ENCODE measurements at regions not wholly inside any gene's neighbourhood (a gene's known extent, or its start where the extent isn't known, plus 50 kb on each side); places are given as distances from the start of the nearest gene placed in this dataset.

- no peak for TF ChIP-seq SIX5 (IDR thresholded peaks at IDR 0.05; ENCODE audit: low read depth, low read length)
- TF ChIP-seq TAF1 (IDR thresholded peaks at IDR 0.05; ENCODE audit: low read depth, low read length): no peak
- TF ChIP-seq POU5F1 (IDR thresholded peaks at IDR 0.05; ENCODE audit: low read depth, low read length): no peak
- no peak for TF ChIP-seq ASH2L (IDR thresholded peaks at IDR 0.05; ENCODE audit: low read length)
- no peak for TF ChIP-seq NANOG (IDR thresholded peaks at IDR 0.05; ENCODE audit: insufficient read depth, low read depth, low read length, poor library complexity, severe bottlenecking)
- no peak for TF ChIP-seq SP4 (IDR thresholded peaks at IDR 0.05; ENCODE audit: low read length)
- TF ChIP-seq GABPA (IDR thresholded peaks at IDR 0.05; ENCODE audit: borderline replicate concordance, insufficient read depth, low read length): no peak
- no peak for TF ChIP-seq POLR2AphosphoS5 (IDR thresholded peaks at IDR 0.05; ENCODE audit: low read depth, low read length)
- TF ChIP-seq GTF2F1 (IDR thresholded peaks at IDR 0.05; ENCODE audit: borderline replicate concordance, low read depth, low read length): no peak
- TF ChIP-seq TCF12 (IDR thresholded peaks at IDR 0.05; ENCODE audit: low read depth, low read length): no peak
- no peak for TF ChIP-seq YY1 (IDR thresholded peaks at IDR 0.05; ENCODE audit: low read depth, low read length)
- TF ChIP-seq CHD1 (IDR thresholded peaks at IDR 0.05; ENCODE audit: low read depth, low read length): no peak
- no peak for TF ChIP-seq TEAD4 (IDR thresholded peaks at IDR 0.05; ENCODE audit: low read depth, low read length)
- TF ChIP-seq JUND (IDR thresholded peaks at IDR 0.05; ENCODE audit: low read length): no peak
- TF ChIP-seq SAP30 (IDR thresholded peaks at IDR 0.05; ENCODE audit: insufficient read depth, insufficient replicate concordance, low read length): no peak
- no peak for TF ChIP-seq EGR1 (IDR thresholded peaks at IDR 0.05; ENCODE audit: borderline replicate concordance, low read depth, low read length)
- no peak overlapping the region for H2AK5ac ChIP-seq (ENCODE audit: low read depth, low read length)
- 82% methylated on average over 12 of the region's 12 CpGs; no CpG with 5 or more reads in 1 of the 2 experiments for WGBS, 2 experiments (ENCODE audit: extremely low coverage in 1 of 2, insufficient coverage in 1 of 2, insufficient read length in 1 of 2, insufficient replicate concordance in 2 of 2, low coverage in 1 of 2, low lambda C conversion rate in 2 of 2, missing lambda C conversion rate in 1 of 2)
- H4K91ac ChIP-seq (replicated peaks; ENCODE audit: insufficient read length, low read length): no peak overlapping the region
- CTCF ChIA-PET (ENCODE audit: partially characterized antibody): interaction anchor here (0.5 to 4.2 kb wide), 5 partner anchors 8 to 81 kb away, joined by 3 to 11 read pairs (median 5); no protein-coding TSS in a partner anchor
- H3K36me3 ChIP-seq (ENCODE audit: control insufficient read depth in 2 of 4, insufficient read depth in 4 of 4, low read length in 3 of 4): no peaks in the 10 kb centered on the region
- POLR2A ChIA-PET (ENCODE audit: partially characterized antibody): no interaction called here
- H3K23me2 ChIP-seq (ENCODE audit: low read depth, low read length): no peaks in the 10 kb centered on the region; the same call in 1 of the 2 replicates
- H3K56ac ChIP-seq (replicated peaks; ENCODE audit: insufficient read length, low read depth, low read length): no peak overlapping the region
- H2BK5ac ChIP-seq (ENCODE audit: low read depth, low read length): no peak overlapping the region
- no peak overlapping the region for H2BK20ac ChIP-seq (ENCODE audit: low read length)
- no peak overlapping the region for H3K4me3 ChIP-seq (ENCODE audit: extremely low read depth in 1 of 4, insufficient read depth in 2 of 4, low read depth in 3 of 4, low read length in 4 of 4)
- no peak overlapping the region for H3K9ac ChIP-seq (replicated peaks in 1 of 4; ENCODE audit: extremely low read depth in 1 of 4, low read depth in 3 of 4, low read length in 3 of 4)
- H3K18ac ChIP-seq (ENCODE audit: extremely low read depth, low read length): no peak overlapping the region
- H3K4me1 ChIP-seq (replicated peaks in 1 of 4; ENCODE audit: control insufficient read depth in 3 of 4, insufficient read depth in 4 of 4, low read length in 3 of 4): peaks cover 0 to 2% (median 0%) of the 10 kb centered on the region in 4 experiments; a peak in 1 of 7 replicates
- no peaks in the 10 kb centered on the region for H3K9me3 ChIP-seq (ENCODE audit: insufficient read depth in 2 of 2, low read depth in 1 of 2, low read length in 1 of 2)
- H3K23ac ChIP-seq (ENCODE audit: insufficient read length): no peak overlapping the region
- H3K79me1 ChIP-seq (ENCODE audit: low read depth, low read length): no peaks in the 10 kb centered on the region
- H4K5ac ChIP-seq (ENCODE audit: insufficient read length, low read depth, low read length): no peak overlapping the region
- no peak overlapping the region for H3K14ac ChIP-seq (ENCODE audit: insufficient read length)
- FAIRE-seq (no peak), DNase-seq (ENCODE audit: low read depth in 1 of 2, low spot score in 2 of 2) (no peak)
- no peak overlapping the region for H3K4ac ChIP-seq (replicated peaks; ENCODE audit: insufficient read length, low read depth, low read length)
- H3K4me2 ChIP-seq (ENCODE audit: insufficient read depth in 1 of 2, low read depth in 2 of 2, low read length in 2 of 2): no peak overlapping the region
- H4K20me1 ChIP-seq (replicated peaks in 1 of 2; ENCODE audit: control insufficient read depth in 1 of 2, insufficient read depth in 2 of 2, low read length in 2 of 2): no peaks in the 10 kb centered on the region
- no peak overlapping the region for H2BK120ac ChIP-seq (replicated peaks; ENCODE audit: low read depth, low read length)
- no peak overlapping the region for H4K8ac ChIP-seq (ENCODE audit: extremely low read depth, insufficient read depth, low read length)
- no peaks in the 10 kb centered on the region for H3K27me3 ChIP-seq (replicated peaks in 1 of 4; ENCODE audit: control insufficient read depth in 3 of 4, extremely low read depth in 1 of 4, insufficient read depth in 3 of 4, low read length in 3 of 4)
- no peak overlapping the region for H2AFZ ChIP-seq (ENCODE audit: low read length)
- H2BK12ac ChIP-seq (ENCODE audit: low read depth, low read length): no peak overlapping the region
- no peak overlapping the region for H2BK15ac ChIP-seq (ENCODE audit: low read length)
- no peaks in the 10 kb centered on the region for H3K79me2 ChIP-seq (ENCODE audit: control insufficient read depth in 1 of 2, insufficient read depth in 2 of 2, low read length in 2 of 2)
- H3K27ac ChIP-seq (ENCODE audit: low read depth, low read length): no peak overlapping the region
Measured at GRCh38 chr5:154583671-154584177, 105.7 kb upstream of the HAND1 start.
